ENCODE measurements at regions not wholly inside any gene's neighbourhood (a gene's known extent, or its start where the extent isn't known, plus 50 kb on each side); places are given as distances from the start of the nearest gene placed in this dataset.

DNA sequence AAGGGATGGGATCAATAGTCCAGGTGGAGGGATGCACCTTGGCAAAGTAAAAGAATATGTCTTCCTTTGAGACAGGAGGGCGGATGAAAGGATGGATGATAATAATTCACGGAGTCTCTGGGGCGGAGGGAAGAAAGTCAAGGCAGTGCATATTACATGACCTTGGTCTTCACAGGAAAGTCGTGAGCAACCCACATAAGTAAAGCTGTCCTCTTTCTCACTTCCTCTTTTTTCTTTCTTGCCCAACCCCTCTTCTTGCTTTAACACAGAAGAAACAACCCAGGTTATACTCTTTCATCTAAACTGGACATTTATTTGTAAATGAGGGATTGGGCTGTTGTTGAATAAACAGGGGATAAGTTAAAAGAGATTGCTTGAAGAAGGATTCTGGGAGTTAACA, 168.7 kb upstream of the SKOR2 start:
- TF ChIP-seq, protein P1, sequence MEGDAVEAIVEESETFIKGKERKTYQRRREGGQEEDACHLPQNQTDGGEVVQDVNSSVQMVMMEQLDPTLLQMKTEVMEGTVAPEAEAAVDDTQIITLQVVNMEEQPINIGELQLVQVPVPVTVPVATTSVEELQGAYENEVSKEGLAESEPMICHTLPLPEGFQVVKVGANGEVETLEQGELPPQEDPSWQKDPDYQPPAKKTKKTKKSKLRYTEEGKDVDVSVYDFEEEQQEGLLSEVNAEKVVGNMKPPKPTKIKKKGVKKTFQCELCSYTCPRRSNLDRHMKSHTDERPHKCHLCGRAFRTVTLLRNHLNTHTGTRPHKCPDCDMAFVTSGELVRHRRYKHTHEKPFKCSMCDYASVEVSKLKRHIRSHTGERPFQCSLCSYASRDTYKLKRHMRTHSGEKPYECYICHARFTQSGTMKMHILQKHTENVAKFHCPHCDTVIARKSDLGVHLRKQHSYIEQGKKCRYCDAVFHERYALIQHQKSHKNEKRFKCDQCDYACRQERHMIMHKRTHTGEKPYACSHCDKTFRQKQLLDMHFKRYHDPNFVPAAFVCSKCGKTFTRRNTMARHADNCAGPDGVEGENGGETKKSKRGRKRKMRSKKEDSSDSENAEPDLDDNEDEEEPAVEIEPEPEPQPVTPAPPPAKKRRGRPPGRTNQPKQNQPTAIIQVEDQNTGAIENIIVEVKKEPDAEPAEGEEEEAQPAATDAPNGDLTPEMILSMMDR (IDR thresholded peaks at IDR 0.05 in 4 of 5, conservative IDR thresholded peaks at IDR 0.05 in 1 of 5) = no peak
- no peak for TF ChIP-seq POLR2A (IDR thresholded peaks at IDR 0.05)

Measured in gastrocnemius medialis (tissue), 4 donors.